ENCODE measurements at regions not wholly inside any gene's neighbourhood (a gene's known extent, or its start where the extent isn't known, plus 50 kb on each side); places are given as distances from the start of the nearest gene placed in this dataset.

GRCh38 chr10:59553162-59553900 lies 156.3 kb downstream of the SLC16A9 start:
- no peak for DNase-seq (ENCODE audit: low spot score)

GRCh38 chr10:59550061-59550460 lies 159.6 kb downstream of the SLC16A9 start:
- no peak for DNase-seq (ENCODE audit: low spot score)

GRCh38 chr10:59538623-59539022 lies 171.0 kb downstream of the SLC16A9 start:
- DNase-seq (ENCODE audit: low spot score): no peak

- no peak for DNase-seq (ENCODE audit: low spot score)
Observed at GRCh38 chr10:59537501-59537900, 172.1 kb downstream of the SLC16A9 start.

GRCh38 chr10:59536167-59537014 lies 173.3 kb downstream of the SLC16A9 start:
- DNase-seq (ENCODE audit: low spot score): peak; percentile 47

GRCh38 chr10:59524348-59524747 lies 162.0 kb upstream of the FAM13C start:
- no peak for DNase-seq (ENCODE audit: low spot score)

GRCh38 chr10:59523851-59524250 lies 161.5 kb upstream of the FAM13C start:
- DNase-seq (ENCODE audit: low spot score): no peak

- DNase-seq (ENCODE audit: low spot score): no peak
Observed at GRCh38 chr10:59517996-59518395, 155.6 kb upstream of the FAM13C start.

- no peak for DNase-seq (ENCODE audit: low spot score)
Observed at GRCh38 chr10:59517341-59517899, 155.1 kb upstream of the FAM13C start.

- DNase-seq (ENCODE audit: low spot score): no peak
Observed at GRCh38 chr10:59513558-59513957, 151.2 kb upstream of the FAM13C start.

- no peak for DNase-seq (ENCODE audit: low spot score)
Observed at GRCh38 chr10:59512951-59513350, 150.6 kb upstream of the FAM13C start.

- DNase-seq (ENCODE audit: low spot score): no peak
Observed at GRCh38 chr10:59508956-59509355, 146.6 kb upstream of the FAM13C start.

- no peak for DNase-seq (ENCODE audit: low spot score)
Observed at GRCh38 chr10:59508296-59508695, 145.9 kb upstream of the FAM13C start.

GRCh38 chr10:59505926-59506325 lies 143.6 kb upstream of the FAM13C start:
- no peak for DNase-seq (ENCODE audit: low spot score)

- no peak for DNase-seq (ENCODE audit: low spot score)
Observed at GRCh38 chr10:59499460-59499859, 137.1 kb upstream of the FAM13C start.

- no peak for DNase-seq (ENCODE audit: low spot score)
Observed at GRCh38 chr10:59493017-59493416, 130.7 kb upstream of the FAM13C start.

- no peak for DNase-seq (ENCODE audit: low spot score)
Observed at GRCh38 chr10:59479426-59479825, 117.1 kb upstream of the FAM13C start.

GRCh38 chr10:59470570-59470969 lies 108.2 kb upstream of the FAM13C start:
- DNase-seq (ENCODE audit: low spot score): no peak

- peak; percentile 28 for DNase-seq (ENCODE audit: low spot score)
Observed at GRCh38 chr10:59465088-59465487, 102.7 kb upstream of the FAM13C start.

GRCh38 chr10:59464483-59464882 lies 102.1 kb upstream of the FAM13C start:
- no peak for DNase-seq (ENCODE audit: low spot score)

GRCh38 chr10:59463909-59464308 lies 101.6 kb upstream of the FAM13C start:
- DNase-seq (ENCODE audit: low spot score): no peak

GRCh38 chr10:59460601-59461000 lies 98.3 kb upstream of the FAM13C start:
- DNase-seq (ENCODE audit: low spot score): no peak

- no peak for DNase-seq (ENCODE audit: low spot score)
Observed at GRCh38 chr10:59456199-59456598, 93.8 kb upstream of the FAM13C start.

Data from AG08396 (cell line).